CD1c-positive myeloid dendritic cell (primary cell): ENCODE measurements at regions not wholly inside any gene's neighbourhood (a gene's known extent, or its start where the extent isn't known, plus 50 kb on each side); places are given as distances from the start of the nearest gene placed in this dataset.
"Not testable (repeated sequence)": the region's sequence is repeated elsewhere in the genome, so short reads cannot be mapped to it uniquely, and the experiment has no call there.

ENCODE experiments used
- DNase-seq: peaks from one replicate; pipeline ENCODE4 v3.0.0-alpha.2; 2016; ENCODE audit errors: extremely low spot score

- DNase-seq: not testable (repeated sequence)
These were observed 278.3 kb downstream of the PCDH17 start for GRCh38 chr13:57909833-57910232.

GRCh38 chr13:57918086-57918485, 286.5 kb downstream of the PCDH17 start:
- no peak for DNase-seq

- DNase-seq: no peak
These were observed 287.4 kb downstream of the PCDH17 start for GRCh38 chr13:57918913-57919312.

GRCh38 chr13:57925250-57925649, 293.7 kb downstream of the PCDH17 start:
- DNase-seq: no peak

GRCh38 chr13:57925751-57926150, 294.2 kb downstream of the PCDH17 start:
- DNase-seq: no peak

GRCh38 chr13:57932061-57932460, 300.5 kb downstream of the PCDH17 start:
- DNase-seq: no peak

- DNase-seq: no peak
These were observed 302.1 kb downstream of the PCDH17 start for GRCh38 chr13:57933606-57934005.

- no peak for DNase-seq
These were observed 304.4 kb downstream of the PCDH17 start for GRCh38 chr13:57935965-57936364.

GRCh38 chr13:57946361-57946760, 314.8 kb downstream of the PCDH17 start:
- no peak for DNase-seq

GRCh38 chr13:57948884-57949283, 317.3 kb downstream of the PCDH17 start:
- no peak for DNase-seq

GRCh38 chr13:57969951-57970350, 338.4 kb downstream of the PCDH17 start:
- no peak for DNase-seq

- DNase-seq: no peak
These were observed 338.9 kb downstream of the PCDH17 start for GRCh38 chr13:57970404-57970803.

- no peak for DNase-seq
These were observed 351.2 kb downstream of the PCDH17 start for GRCh38 chr13:57982782-57983181.

GRCh38 chr13:57988276-57988675, 356.7 kb downstream of the PCDH17 start:
- DNase-seq: no peak

GRCh38 chr13:57991041-57991440, 359.5 kb downstream of the PCDH17 start:
- no peak for DNase-seq

GRCh38 chr13:57992416-57992815, 360.9 kb downstream of the PCDH17 start:
- DNase-seq: no peak

- no peak for DNase-seq
These were observed 365.2 kb downstream of the PCDH17 start for GRCh38 chr13:57996717-57997116.

GRCh38 chr13:58004751-58005150, 373.2 kb downstream of the PCDH17 start:
- no peak for DNase-seq

- DNase-seq: no peak
These were observed 386.5 kb downstream of the PCDH17 start for GRCh38 chr13:58018020-58018419.

- no peak for DNase-seq
These were observed 387.3 kb downstream of the PCDH17 start for GRCh38 chr13:58018865-58019264.

- no peak for DNase-seq
These were observed 392.6 kb downstream of the PCDH17 start for GRCh38 chr13:58024103-58024502.

- no peak for DNase-seq
These were observed 394.3 kb downstream of the PCDH17 start for GRCh38 chr13:58025821-58026220.

- DNase-seq: no peak
These were observed 401.3 kb downstream of the PCDH17 start for GRCh38 chr13:58032676-58033460.

- no peak for DNase-seq
These were observed 412.4 kb downstream of the PCDH17 start for GRCh38 chr13:58043971-58044370.
